ENCODE measurements at regions not wholly inside any gene's neighbourhood (a gene's known extent, or its start where the extent isn't known, plus 50 kb on each side); places are given as distances from the start of the nearest gene placed in this dataset.
"Not testable (repeated sequence)": the region's sequence is repeated elsewhere in the genome, so short reads cannot be mapped to it uniquely, and the experiment has no call there.

GRCh38 chr6:170006900-170007467 is 255.6 kb downstream of the ERMARD start:
- no peak for DNase-seq

- DNase-seq = no peak
Measured at GRCh38 chr6:170006071-170006899, 254.9 kb downstream of the ERMARD start.

GRCh38 chr6:170005665-170006064 is 254.2 kb downstream of the ERMARD start:
- no peak for DNase-seq

GRCh38 chr6:170004585-170005210 is 253.3 kb downstream of the ERMARD start:
- DNase-seq = no peak

- no peak for DNase-seq
Measured at GRCh38 chr6:170003451-170004160, 252.2 kb downstream of the ERMARD start.

GRCh38 chr6:170003027-170003426 is 251.6 kb downstream of the ERMARD start:
- no peak for DNase-seq

GRCh38 chr6:170001782-170002181 is 250.4 kb downstream of the ERMARD start:
- not testable (repeated sequence) for DNase-seq

- no peak for DNase-seq
Measured at GRCh38 chr6:170000071-170000843, 248.8 kb downstream of the ERMARD start.

- no peak for DNase-seq
Measured at GRCh38 chr6:169999367-169999766, 247.9 kb downstream of the ERMARD start.

GRCh38 chr6:169998457-169998856 is 247.0 kb downstream of the ERMARD start:
- DNase-seq = no peak

- no peak for DNase-seq
Measured at GRCh38 chr6:169997930-169998218, 246.5 kb downstream of the ERMARD start.

- DNase-seq = no peak
Measured at GRCh38 chr6:169997187-169997929, 245.9 kb downstream of the ERMARD start.

GRCh38 chr6:169996378-169997051 is 245.1 kb downstream of the ERMARD start:
- no peak for DNase-seq

GRCh38 chr6:169994739-169995138 is 243.3 kb downstream of the ERMARD start:
- no peak for DNase-seq

GRCh38 chr6:169993861-169994481 is 242.5 kb downstream of the ERMARD start:
- DNase-seq = no peak

- DNase-seq = no peak
Measured at GRCh38 chr6:169991913-169992312, 240.5 kb downstream of the ERMARD start.

- no peak for DNase-seq
Measured at GRCh38 chr6:169991031-169991390, 239.6 kb downstream of the ERMARD start.

GRCh38 chr6:169990095-169991030 is 238.9 kb downstream of the ERMARD start:
- DNase-seq = no peak

- DNase-seq = no peak
Measured at GRCh38 chr6:169989594-169989993, 238.2 kb downstream of the ERMARD start.

All from NCI-H2081 (cell line).